ENCODE measurements at regions not wholly inside any gene's neighbourhood (a gene's known extent, or its start where the extent isn't known, plus 50 kb on each side); places are given as distances from the start of the nearest gene placed in this dataset.

GRCh38 chr21:33977017-33977720 is 61.6 kb upstream of the ATP5PO start:
- TF ChIP-seq CTCF (IDR thresholded peaks at IDR 0.05) = no peak
- no peak for TF ChIP-seq POLR2A (IDR thresholded peaks at IDR 0.05)
- Histone ChIP-seq H3K27ac (peak overlapping the region in 1 of 3 donors; percentile 61), H3K36me3 (no peaks in the 10 kb centered on the region), H3K4me3 (replicated peaks in 1 of 3) (no peak overlapping the region), H3K27me3 (no peaks in the 10 kb centered on the region), H3K9me3 (no peaks in the 10 kb centered on the region), H3K4me1 (peaks cover 0 to 13% of the 10 kb centered on the region in 2 donors)
- intact Hi-C loops (cut with DNase I) = no loop called here
- 85 to 88% methylated on average over 6 of the region's 6 CpGs for WGBS, 2 donors
- DNase-seq = no peak

- Histone ChIP-seq H3K9me3 (no peaks in the 10 kb centered on the region), H3K36me3 (no peaks in the 10 kb centered on the region), H3K27ac (peak overlapping the region in 1 of 3 donors; percentile 61), H3K27me3 (no peaks in the 10 kb centered on the region), H3K4me1 (peaks cover 0 to 18% of the 10 kb centered on the region in 2 donors), H3K4me3 (replicated peaks in 1 of 3) (no peak overlapping the region)
- DNase-seq = peak in 1 of 2 donors; percentile 6
- 47 to 48% methylated on average over 14 of the region's 14 CpGs for WGBS, 2 donors
- TF ChIP-seq CTCF (IDR thresholded peaks at IDR 0.05) = no peak
- no peak for TF ChIP-seq POLR2A (IDR thresholded peaks at IDR 0.05)
- intact Hi-C loops (cut with DNase I) = no loop called here
Measured at GRCh38 chr21:33976082-33977016, 60.7 kb upstream of the ATP5PO start.

GRCh38 chr21:33975548-33976081 is 60.0 kb upstream of the ATP5PO start:
- intact Hi-C loops (cut with DNase I) = no loop called here
- Histone ChIP-seq H3K36me3 (no peaks in the 10 kb centered on the region), H3K4me3 (replicated peaks in 1 of 3) (no peak overlapping the region), H3K27me3 (no peaks in the 10 kb centered on the region), H3K9me3 (no peaks in the 10 kb centered on the region), H3K4me1 (peaks cover 0 to 18% of the 10 kb centered on the region in 2 donors), H3K27ac (peak overlapping the region in 1 of 3 donors; percentile 61)
- no peak for DNase-seq
- TF ChIP-seq POLR2A (IDR thresholded peaks at IDR 0.05) (no peak), CTCF (IDR thresholded peaks at IDR 0.05) (no peak)
- 75 to 86% methylated on average over 7 of the region's 7 CpGs for WGBS, 2 donors

- TF ChIP-seq CTCF (IDR thresholded peaks at IDR 0.05) = no peak
- no peak for TF ChIP-seq POLR2A (IDR thresholded peaks at IDR 0.05)
- 96 to 97% methylated on average over 9 of the region's 9 CpGs for WGBS, 2 donors
- Histone ChIP-seq H3K27ac (no peak overlapping the region), H3K27me3 (no peaks in the 10 kb centered on the region), H3K4me1 (peaks cover 0 to 18% of the 10 kb centered on the region in 2 donors), H3K9me3 (no peaks in the 10 kb centered on the region), H3K36me3 (no peaks in the 10 kb centered on the region), H3K4me3 (replicated peaks in 1 of 3) (no peak overlapping the region)
- intact Hi-C loops (cut with DNase I) = no loop called here
- no peak for DNase-seq
Measured at GRCh38 chr21:33974513-33975468, 59.2 kb upstream of the ATP5PO start.

Measured in thyroid gland (tissue), 4 donors.